ENCODE measurements at regions not wholly inside any gene's neighbourhood (a gene's known extent, or its start where the extent isn't known, plus 50 kb on each side); places are given as distances from the start of the nearest gene placed in this dataset.

GRCh38 chr1:193905288-193906085, 719.1 kb upstream of the B3GALT2 start:
- TF ChIP-seq CREB1 (IDR thresholded peaks at IDR 0.05) (no peak), CREB1 (CRISPR knock-in tag; IDR thresholded peaks at IDR 0.05) (no peak), SMC3 (conservative IDR thresholded peaks at IDR 0.05; ENCODE audit: insufficient read depth, low read depth, low read length) (no peak), RBM39 (optimal IDR thresholded peaks at IDR 0.05; ENCODE audit: low read depth, low read length) (no peak), ESRRA (IDR thresholded peaks at IDR 0.05; ENCODE audit: borderline replicate concordance, low read depth) (no peak), EGR1 (conservative IDR thresholded peaks at IDR 0.05) (no peak), MAFK (IDR thresholded peaks at IDR 0.05; ENCODE audit: low read length) (no peak), HNRNPUL1 (IDR thresholded peaks at IDR 0.05; ENCODE audit: low read length) (no peak)

Data from K562 (cell line).